ENCODE measurements at regions not wholly inside any gene's neighbourhood (a gene's known extent, or its start where the extent isn't known, plus 50 kb on each side); places are given as distances from the start of the nearest gene placed in this dataset.
"Not testable (repeated sequence)": the region's sequence is repeated elsewhere in the genome, so short reads cannot be mapped to it uniquely, and the experiment has no call there.

DNA sequence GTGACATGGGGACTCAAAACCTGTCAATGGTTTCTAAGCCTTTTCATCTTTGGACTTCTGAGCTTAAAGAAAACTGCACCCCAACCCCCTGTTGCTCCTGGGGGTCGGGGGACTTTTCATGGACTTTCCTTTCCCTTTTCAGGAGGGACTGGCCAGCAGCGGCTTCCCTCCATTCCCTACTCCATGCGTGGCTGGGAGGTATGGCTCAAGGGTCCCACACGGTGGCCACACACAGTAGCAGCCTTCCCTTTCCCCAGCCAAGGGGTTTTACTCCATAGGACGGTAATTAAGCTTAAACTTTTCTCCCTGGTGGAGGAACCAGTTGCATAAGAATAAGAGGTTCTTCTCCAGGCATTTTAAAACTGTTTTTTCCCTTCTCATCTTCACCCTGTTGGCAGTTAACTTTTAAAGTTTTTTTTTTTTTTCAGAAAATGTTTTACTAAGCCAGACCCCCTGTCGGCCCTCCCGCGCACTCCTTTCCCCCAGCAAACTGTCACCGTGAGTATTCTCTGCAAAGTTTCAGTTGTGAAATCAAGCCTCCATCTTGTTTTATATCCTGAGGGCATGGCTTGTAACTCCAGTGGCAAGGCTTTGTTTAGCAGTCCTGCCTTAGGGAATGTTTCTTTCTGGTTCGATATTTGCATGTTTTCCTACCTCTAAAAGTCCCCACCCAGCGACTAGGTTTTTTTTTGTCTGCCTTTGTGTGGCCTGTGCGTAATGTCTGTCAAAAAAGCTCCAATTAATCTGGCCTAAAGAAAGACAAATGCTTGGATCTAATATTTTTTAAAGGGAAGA is 325.7 kb downstream of the TLL1 start:
- DNase-seq = no peak
- H3K27me3 ChIP-seq = no peaks in the 10 kb centered on the region
- H3K4me3 ChIP-seq = no peak overlapping the region
- H3K4me1 ChIP-seq = no peaks in the 10 kb centered on the region
- no peaks in the 10 kb centered on the region for H3K36me3 ChIP-seq
- no peak overlapping the region for H3K27ac ChIP-seq
- TF ChIP-seq, protein P1, sequence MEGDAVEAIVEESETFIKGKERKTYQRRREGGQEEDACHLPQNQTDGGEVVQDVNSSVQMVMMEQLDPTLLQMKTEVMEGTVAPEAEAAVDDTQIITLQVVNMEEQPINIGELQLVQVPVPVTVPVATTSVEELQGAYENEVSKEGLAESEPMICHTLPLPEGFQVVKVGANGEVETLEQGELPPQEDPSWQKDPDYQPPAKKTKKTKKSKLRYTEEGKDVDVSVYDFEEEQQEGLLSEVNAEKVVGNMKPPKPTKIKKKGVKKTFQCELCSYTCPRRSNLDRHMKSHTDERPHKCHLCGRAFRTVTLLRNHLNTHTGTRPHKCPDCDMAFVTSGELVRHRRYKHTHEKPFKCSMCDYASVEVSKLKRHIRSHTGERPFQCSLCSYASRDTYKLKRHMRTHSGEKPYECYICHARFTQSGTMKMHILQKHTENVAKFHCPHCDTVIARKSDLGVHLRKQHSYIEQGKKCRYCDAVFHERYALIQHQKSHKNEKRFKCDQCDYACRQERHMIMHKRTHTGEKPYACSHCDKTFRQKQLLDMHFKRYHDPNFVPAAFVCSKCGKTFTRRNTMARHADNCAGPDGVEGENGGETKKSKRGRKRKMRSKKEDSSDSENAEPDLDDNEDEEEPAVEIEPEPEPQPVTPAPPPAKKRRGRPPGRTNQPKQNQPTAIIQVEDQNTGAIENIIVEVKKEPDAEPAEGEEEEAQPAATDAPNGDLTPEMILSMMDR (IDR thresholded peaks at IDR 0.05) = no peak
- TF ChIP-seq POLR2A (IDR thresholded peaks at IDR 0.05) = no peak
- no peaks in the 10 kb centered on the region for H3K9me3 ChIP-seq
- WGBS, 2 donors = 75 to 79% methylated on average over 10 to 11 of the region's 12 CpGs
- intact Hi-C loops (cut with DNase I) = no loop called here

DNA sequence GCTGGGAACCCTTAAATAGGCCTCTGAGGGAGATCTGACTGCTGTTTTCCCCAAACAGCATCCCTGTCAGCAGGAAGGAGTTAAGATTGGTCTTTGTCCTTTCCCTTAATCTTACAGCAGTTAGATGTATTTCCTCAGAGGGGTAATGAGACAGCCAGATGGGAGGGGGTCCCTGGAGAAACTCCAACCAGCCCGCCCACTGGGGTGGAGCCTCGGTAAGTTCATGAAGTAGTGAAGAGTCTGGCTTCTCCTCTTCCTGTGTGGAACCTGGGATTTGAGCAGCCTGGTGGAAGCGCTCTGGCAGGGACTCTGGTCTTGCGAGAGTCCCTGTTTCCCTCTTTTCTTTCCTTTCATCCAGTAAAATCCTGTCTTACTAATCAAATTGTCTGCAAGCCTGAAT is 330.0 kb downstream of the TLL1 start:
- Histone ChIP-seq H3K9me3 (no peaks in the 10 kb centered on the region), H3K4me3 (no peak overlapping the region), H3K27me3 (no peaks in the 10 kb centered on the region), H3K27ac (no peak overlapping the region), H3K4me1 (no peaks in the 10 kb centered on the region), H3K36me3 (no peaks in the 10 kb centered on the region)
- intact Hi-C loops (cut with DNase I) = no loop called here
- TF ChIP-seq, protein P1 (IDR thresholded peaks at IDR 0.05) = no peak
- no peak for TF ChIP-seq POLR2A (IDR thresholded peaks at IDR 0.05)
- WGBS, 2 donors = 78 to 80% methylated on average over 3 to 4 of the region's 4 CpGs
- no peak for DNase-seq

DNA sequence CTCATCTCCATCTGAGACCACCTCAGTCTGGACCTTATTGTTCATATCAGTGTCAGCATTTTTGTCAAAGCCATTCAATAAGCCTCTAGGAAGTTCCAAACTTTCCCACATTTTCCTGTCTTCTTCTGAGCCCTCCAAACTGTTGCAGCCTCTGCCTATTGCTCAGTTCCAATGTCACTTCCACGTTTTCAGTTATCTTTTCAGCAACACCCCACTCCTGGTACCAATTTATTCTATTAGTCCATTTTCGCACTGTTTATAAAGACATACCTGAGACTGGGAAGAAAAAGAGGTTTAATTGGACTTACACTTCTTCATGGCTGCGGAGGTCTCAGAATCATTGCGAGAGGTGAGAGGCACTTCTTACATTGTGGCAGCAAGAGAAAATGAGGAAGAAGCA is 339.3 kb downstream of the TLL1 start:
- H3K9me3 ChIP-seq = peaks cover 0 to 26% (median 0%) of the 10 kb centered on the region in 3 donors
- DNase-seq; H3K4me3 ChIP-seq; H3K4me1 ChIP-seq; H3K36me3 ChIP-seq; intact Hi-C loops (cut with DNase I); H3K27me3 ChIP-seq; H3K27ac ChIP-seq: not testable (repeated sequence)
- whole genome bisulfite sequencing, 2 donors = 87 to 93% methylated on average over 3 to 4 of the region's 4 CpGs

DNA sequence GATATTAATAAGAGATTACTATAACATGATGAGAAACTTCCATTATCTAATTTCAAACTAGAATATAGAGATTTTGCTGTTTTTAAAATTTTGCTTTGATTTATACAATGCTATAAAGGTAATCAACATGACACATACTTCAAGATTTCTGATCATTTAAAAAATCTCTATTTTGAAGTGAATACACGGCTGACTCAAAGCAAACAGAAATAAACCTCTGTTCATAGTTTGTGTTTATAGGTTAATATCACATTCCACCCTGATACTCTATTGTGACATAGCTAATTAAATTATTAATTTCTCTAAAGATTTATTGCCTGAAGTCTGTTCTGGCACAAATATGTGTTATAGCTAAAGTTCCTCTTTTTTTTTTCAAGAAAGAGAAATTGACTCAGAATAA is 349.2 kb downstream of the TLL1 start:
- TF ChIP-seq, protein P1 (IDR thresholded peaks at IDR 0.05) = no peak
- DNase-seq = no peak
- Histone ChIP-seq H3K27ac (no peak overlapping the region), H3K4me1 (no peaks in the 10 kb centered on the region), H3K27me3 (no peaks in the 10 kb centered on the region), H3K4me3 (no peak overlapping the region), H3K36me3 (no peaks in the 10 kb centered on the region), H3K9me3 (no peaks in the 10 kb centered on the region)
- intact Hi-C loops (cut with DNase I) = no loop called here
- WGBS, 2 donors = 70 to 72% methylated on average over 1 of the region's 1 CpG

DNA sequence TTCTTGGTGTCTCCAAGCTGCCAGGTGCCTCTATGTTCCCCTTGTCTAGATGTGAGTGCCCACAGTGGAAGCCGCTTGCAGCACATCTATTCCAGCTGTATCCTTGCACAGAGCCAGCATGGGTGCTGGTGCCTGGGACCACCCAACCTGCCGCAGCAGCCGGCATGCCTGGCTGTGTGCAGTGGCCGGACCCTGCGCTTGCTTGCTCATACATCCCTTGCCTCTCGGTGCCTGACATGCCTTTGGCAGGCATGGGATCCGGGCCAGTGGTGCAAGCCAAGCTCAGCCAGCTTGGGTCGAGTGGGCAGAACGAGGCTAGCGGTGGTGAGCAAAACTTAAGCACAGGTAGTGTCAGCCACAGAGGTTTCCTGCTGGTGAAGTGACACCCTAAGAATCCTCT is 355.1 kb downstream of the TLL1 start:
- H3K9me3 ChIP-seq = peaks cover 0 to 6% (median 0%) of the 10 kb centered on the region in 3 donors
- no peak overlapping the region for H3K4me3 ChIP-seq
- no peak for TF ChIP-seq POLR2A (IDR thresholded peaks at IDR 0.05)
- TF ChIP-seq, protein P1 (IDR thresholded peaks at IDR 0.05) = no peak
- no peak for DNase-seq
- H3K36me3 ChIP-seq = no peaks in the 10 kb centered on the region
- intact Hi-C loops (cut with DNase I) = no loop called here
- no peaks in the 10 kb centered on the region for H3K4me1 ChIP-seq
- no peaks in the 10 kb centered on the region for H3K27me3 ChIP-seq
- H3K27ac ChIP-seq = no peak overlapping the region
- 67 to 93% methylated on average over 3 to 8 of the region's 10 CpGs for WGBS, 2 donors

DNA sequence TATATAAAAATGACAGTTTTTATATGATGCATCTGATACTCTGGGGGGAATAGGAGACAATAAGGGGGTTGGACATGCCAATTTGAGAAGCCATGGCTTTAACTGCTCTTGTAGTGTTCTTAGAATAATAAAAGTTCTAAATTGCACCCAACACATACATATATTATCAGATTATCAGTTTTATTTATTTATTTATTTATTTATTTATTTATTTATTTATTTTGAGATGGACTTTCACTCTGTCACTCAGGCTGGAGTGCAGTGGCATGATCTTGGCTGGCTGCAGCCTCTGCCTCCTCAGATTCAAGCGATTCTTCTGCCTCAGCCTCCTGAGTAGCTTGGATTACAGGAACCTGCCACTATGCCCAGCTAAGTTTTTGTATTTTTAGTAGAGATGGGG is 356.8 kb downstream of the TLL1 start:
- Histone ChIP-seq H3K27ac (no peak overlapping the region), H3K4me3 (no peak overlapping the region), H3K36me3 (no peaks in the 10 kb centered on the region), H3K27me3 (no peaks in the 10 kb centered on the region), H3K9me3 (peaks cover 0 to 6% (median 0%) of the 10 kb centered on the region in 3 donors), H3K4me1 (no peaks in the 10 kb centered on the region)
- intact Hi-C loops (cut with DNase I) = no loop called here
- DNase-seq = no peak
- WGBS, 2 donors = 58 to 100% methylated on average over 1 of the region's 1 CpG
- no peak for TF ChIP-seq POLR2A (IDR thresholded peaks at IDR 0.05)
- TF ChIP-seq, protein P1 (IDR thresholded peaks at IDR 0.05) = no peak

All from esophagus squamous epithelium (tissue), 5 donors.